ENCODE measurements at regions not wholly inside any gene's neighbourhood (a gene's known extent, or its start where the extent isn't known, plus 50 kb on each side); places are given as distances from the start of the nearest gene placed in this dataset.

DNA sequence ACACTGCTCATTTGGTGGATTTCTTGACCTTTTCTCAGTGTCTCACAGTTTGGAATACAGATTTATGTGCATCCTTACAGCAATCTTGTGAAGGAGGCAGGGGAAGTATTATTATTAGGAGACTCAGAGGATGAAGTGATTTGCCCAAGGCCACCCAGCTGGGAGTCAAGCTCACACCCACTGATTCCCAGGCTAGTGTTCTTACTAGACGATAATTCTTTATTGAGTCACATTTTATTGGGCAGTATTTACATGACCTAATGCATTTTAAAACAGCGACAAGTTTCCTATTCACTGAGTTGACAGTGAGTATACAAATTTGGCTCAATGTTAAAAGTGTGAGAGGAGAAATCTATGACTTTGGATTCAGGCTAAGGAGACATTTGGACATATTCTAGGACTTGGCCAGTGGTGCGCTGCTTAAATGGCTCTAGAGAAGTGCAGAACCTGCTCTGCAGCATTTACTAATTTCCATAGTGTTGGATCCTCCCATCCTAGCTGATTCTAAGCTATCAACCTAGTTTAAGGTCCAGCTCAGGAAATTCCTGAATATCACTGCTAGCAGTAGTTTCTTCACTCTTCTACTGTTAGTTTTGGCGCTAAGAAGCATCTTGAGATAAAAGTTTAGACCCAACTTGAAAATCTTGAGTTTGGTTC is 199.3 kb downstream of the MTX2 start:
- DNase-seq (ENCODE audit: low read depth, low spot score), result no peak

DNA sequence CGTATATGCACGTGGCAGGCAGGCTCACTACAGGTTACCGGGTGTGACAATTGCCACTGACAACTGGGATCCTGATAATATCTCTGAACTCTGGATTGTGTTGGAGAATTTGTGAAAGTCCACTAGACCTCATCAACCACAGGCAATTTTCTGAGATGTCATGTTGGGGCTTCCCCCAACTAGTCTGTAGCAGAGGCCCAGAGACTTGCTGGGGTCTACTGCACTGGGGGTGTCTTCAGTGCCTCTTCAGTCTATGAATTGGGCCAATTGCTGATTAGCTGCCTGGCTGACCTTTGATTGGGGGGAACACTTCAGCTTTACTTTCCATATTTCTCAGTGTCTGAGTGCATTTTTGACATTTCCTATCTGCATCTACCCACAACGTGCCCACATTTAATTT is 201.5 kb downstream of the MTX2 start:
- no peak for DNase-seq (ENCODE audit: low read depth, low spot score)

DNA sequence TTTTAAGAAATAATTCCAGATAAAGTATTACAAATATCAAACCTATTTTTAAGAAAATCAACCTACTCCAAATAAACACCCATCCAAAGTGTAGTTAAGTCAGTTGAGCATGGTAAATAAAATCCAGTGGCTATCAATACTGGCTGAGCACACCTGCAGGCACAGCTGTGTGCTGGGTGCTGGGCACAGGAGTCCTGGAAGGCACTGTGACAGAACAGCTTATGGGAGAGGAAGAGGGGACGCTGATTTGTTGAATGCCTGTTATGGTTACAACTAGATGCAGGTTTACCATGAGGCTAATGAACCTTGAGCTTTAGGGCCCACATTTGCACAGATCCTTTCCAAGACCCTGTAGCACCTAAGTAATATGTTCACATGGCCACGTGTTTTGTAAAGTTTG is 202.7 kb downstream of the MTX2 start:
- DNase-seq (ENCODE audit: low read depth, low spot score), result no peak

DNA sequence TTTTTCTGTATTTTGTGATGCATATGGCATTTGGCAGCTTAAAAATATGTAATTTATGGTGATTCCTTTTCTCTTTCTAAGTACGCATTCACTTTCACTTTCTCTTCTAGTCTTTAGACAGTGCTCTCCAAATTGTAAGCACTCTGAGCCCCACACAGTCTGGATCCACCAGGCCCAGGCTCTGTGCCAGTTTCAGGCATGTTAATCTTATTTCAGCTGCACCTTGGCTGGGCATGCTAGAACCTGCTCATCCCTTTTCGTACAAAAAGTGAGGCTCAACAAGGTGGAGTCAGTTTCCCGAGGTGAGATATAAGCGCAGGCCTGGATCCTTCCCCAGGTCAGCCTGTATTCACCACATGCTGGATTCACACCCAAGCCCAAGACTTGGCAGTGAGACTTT is 203.9 kb downstream of the MTX2 start:
- DNase-seq (ENCODE audit: low read depth, low spot score), result peak; percentile 12

DNA sequence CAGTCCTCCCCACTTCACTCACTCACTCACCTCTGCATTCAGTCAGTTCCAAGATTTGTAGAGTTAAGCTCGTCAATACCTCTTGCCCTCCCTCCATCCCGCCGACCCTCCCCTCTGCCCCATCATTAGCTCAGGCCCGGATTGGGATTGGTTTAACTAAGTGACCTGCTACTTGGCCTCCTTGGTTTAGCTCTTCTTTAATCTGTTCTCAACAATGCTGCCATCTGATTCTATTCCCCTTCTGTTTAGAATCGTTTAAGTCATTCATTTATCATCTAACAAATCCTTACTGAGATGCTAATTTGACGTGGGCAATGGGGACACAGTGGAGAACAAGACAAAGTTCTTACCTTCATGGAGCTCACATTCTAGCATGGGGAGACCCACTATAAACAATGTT is 204.6 kb downstream of the MTX2 start:
- no peak for DNase-seq (ENCODE audit: low read depth, low spot score)

DNA sequence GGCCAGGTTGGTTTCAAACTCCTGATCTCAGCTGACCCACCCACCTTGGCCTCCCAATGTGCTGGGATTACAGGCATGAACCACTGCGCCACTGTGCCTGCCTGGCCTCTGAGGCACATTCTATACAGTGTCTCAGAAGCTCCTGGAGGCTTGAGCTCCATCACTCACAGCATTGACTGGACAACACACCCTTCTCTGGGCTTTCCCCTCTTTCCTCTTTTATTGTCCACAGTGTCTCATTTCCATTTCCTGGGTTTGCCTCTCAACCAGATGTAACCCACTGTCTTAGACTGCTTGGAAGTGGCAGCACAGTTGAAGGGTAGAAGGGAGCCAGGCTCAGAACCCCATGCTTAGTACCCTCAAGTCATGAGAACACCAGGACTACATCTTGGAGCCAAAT is 208.1 kb downstream of the MTX2 start:
- DNase-seq (ENCODE audit: low read depth, low spot score), result no peak

DNA sequence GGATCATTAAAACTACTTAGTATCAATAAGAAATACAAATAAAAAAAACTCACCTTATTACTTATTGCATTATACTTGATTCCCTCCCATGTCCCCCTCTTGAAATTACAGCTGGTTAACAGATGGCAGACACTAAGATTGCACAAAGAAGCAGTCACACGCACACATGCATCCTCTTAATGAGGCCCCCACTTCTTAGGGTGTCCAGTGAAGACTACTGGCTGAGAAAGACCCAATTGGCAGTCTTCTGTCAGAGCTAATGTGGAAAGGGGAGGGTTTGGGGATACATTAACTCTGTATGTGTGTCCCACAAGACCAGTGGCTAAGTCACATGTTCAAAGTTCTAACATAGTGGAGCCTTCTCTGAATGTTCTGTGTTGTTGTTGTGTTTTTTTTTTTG is 210.7 kb downstream of the MTX2 start:
- no peak for DNase-seq (ENCODE audit: low read depth, low spot score)

DNA sequence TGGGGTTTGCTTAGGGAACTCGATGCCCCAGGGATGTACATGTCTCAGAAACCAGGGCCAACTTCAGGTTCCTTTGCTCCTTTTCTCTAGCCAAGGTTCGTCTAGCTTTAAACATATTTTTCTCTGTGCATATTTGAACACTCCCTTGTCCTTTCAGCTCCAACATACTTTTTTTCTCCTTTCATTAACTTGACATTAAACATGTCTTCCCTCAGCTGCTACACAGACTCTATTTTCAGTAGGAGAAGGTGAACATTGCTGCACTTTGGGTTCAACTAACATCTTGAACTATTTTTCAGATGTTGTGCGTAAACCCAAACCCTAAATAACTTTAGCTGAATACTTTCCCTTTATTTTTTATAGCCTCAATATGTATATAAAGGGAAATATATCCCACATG is 212.9 kb downstream of the MTX2 start:
- DNase-seq (ENCODE audit: low read depth, low spot score), result no peak

DNA sequence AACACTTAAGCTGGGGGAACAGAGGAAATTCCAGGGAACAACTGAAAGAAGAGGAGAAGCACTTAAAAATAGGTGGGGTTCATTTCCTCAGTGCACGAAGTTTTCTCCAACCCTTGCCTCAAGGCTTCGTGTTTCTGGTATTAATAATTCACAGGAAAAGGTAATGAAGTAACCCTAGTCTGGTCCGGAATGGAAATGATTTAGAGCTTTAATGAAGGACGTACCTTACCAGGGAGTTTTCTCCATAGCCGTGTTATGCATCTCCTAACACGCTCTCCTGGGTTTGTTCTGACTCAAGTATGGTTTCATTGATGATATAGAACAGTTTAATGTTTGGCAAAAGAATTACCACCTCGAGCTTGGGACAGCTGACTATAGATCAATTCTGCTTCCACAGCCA is 214.2 kb downstream of the MTX2 start:
- DNase-seq (ENCODE audit: low read depth, low spot score), result no peak

DNA sequence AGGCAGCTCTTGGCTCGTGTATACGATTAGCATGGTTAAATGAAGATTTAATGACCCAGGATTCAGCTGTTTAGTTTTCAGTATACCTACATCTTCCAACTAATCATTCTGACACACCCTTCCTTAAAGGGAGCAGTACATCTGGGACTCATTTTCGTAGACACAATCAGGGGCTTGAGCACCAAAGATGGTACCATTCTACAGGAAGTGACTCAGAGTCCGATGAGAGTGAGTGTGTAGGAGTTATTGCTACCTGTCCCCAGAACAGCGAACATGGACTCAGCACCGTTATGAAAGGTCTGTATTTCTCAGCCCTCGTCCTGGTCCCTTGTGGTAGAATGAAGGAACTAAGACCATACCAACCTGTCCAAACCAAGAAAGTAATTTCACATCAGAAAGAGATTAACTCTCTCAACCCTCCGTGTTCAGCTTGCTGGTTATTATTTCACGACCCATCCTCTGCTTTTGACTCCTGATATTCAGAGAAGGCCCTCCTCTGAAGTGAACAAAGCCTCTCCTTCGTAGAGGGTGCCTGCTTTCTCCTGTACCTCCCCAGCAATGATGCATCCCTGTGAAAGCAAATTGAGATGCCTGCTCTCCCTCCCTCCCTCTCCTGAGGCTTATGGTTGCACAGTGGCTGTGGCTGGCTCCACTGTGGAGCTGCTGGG is 214.8 kb downstream of the MTX2 start:
- DNase-seq (ENCODE audit: low read depth, low spot score), result no peak

DNA sequence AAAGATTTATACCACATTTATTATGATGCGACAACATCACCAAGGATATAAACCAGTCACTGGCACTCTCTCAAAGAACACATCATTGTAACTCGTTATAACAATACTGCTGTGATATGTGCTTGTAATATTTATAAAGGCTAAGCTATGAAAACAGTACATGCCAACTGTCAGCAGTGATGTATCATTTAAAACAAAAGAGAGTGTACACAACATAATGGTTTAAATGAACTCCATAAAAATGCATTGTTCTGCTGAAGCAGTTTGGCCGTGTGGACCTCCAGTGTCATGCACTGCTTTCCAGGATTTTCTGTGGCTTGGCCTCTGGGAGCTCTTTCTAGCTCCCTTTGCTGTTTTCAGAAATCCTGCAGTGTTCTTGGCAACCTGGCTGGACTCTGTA is 215.6 kb downstream of the MTX2 start:
- DNase-seq (ENCODE audit: low read depth, low spot score), result peak; percentile 45

DNA sequence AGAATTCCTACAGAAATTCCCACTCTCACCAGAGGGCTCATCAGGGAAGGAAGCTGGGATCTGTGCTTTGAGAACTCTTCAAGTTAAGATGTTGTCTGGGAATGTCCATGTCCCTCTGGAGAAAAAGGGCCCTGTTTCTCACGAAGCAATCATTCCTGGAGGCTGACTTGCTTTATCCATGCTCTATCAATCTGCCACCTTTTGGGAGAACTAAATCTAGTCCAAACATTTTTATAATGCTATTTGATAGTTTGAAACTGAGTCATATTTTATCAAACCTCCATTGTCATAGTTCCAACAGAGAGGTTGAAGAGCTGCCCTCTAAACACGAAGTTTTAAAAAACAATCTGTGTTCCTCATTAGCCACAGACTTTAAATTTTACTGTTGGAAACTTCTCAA is 219.2 kb downstream of the MTX2 start:
- DNase-seq (ENCODE audit: low read depth, low spot score), result no peak

DNA sequence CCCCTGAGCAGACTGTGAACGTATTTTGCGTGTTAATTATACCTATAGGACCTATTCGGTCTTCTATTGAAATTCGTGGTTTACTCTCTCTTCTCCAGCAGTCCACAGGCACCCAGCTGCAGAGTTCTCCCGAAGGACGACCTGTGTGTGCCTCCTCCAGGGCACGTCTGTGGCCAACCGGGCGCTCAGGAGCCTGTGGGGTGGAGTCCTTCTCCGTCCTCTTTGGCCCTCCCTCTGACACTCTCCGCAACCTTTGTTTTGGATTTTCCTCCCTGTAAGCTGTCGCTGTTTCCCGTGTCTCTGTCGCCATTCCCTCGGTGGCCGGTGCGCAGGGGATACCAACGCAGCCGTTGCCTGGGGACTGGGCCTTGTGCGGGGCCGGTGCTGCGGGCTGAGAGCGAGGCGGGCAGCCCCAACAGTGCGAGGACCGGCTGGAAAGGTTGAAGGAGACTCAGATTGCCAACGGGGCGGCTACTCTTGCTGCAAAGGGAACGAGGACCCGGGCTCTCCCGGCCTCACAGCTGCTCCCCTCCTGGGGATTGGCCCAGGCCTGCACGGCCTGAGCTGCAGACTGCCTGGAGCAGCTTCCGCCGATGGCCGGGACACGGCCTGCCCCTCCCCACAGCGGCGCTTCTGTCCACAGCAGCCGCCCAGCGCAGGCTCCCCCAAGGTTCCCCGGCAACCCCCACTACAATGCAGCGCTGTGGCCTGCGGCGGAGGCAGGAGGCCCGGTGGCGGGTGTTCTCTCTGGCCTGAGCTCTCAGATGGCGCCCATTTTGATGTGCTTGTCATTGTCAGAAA is 221.0 kb downstream of the MTX2 start:
- DNase-seq (ENCODE audit: low read depth, low spot score), result peak; percentile 49

DNA sequence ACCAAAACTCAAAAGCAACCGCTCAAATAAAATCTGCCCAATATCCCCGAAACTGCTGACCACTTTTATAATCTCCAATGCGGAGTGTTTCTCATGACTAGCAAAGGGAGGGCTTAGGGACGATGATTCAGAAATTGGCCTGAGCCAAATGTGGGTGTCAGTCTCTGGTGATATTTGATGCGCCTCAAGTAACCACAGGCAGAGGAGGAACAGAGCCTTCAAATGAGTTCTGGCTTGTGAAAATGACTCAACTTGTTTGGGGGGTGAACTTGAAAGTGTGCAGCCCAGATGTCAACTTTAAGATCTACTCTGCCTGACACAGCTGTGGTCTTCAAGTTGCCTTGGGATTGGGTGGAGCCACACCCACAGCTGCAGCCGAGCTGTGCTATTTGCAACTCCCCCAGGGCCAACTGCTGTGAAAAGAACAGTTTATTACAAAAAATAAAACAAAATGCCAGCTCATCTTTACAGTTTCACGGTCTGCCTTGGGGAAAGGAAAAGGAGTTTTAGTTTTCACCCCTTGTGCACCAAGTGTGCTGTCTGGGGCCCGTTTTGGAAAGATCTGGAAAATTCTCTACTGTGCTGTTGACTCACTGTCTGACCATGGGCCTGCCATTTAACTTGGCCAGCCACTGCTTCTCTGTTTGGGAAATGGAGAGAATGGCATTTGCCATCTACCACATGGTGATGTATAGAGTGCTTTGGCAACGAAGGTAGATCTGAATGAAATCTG is 222.1 kb downstream of the MTX2 start:
- DNase-seq (ENCODE audit: low read depth, low spot score), result peak; percentile 83

DNA sequence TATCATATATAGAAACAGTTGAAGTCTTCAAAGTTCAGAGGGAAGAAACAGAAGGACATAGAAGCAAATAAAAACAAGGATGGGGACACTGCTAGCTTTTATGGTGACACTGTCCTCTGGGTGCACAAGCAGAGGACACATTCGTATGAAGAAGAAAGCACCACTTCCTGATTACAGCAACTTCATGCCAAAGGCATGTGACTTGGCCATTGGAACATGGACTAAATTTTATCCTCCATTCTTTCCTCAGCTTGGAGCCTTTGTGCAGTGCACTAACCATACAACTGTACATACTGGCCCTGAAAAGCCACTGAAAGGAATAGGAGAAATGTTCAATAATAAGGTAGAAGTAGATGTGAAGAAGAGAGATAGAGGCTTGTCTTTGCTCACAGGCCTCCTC is 223.3 kb downstream of the MTX2 start:
- DNase-seq (ENCODE audit: low read depth, low spot score), result no peak

DNA sequence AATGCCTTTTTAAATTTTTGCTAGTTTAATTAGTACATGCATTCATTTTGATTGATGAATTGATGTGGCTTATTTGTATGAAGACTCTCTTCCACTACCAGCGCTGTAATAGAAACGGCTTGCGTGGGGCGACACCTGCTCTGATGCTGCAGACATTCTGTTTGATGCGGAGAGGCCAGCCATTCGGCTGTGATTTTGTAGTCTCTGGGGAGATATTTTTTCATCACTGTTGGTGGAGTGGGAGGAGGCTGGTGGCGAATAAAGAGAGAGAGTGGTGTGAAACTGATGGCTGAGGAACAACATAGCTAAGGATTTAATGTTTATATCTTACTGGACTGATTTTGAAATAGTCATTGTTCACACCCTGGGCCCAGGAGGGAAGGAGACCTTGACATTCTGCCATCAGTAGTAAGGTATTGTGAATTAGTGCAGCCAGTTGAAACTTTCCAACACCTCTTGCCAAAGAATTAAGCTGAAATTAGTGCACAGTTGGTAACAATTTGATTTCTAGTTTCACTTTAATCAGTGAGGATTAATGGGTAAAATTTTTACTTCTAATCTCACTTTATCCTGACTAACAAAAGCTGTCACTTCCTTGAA is 224.1 kb downstream of the MTX2 start:
- peak; percentile 34 for DNase-seq (ENCODE audit: low read depth, low spot score)

DNA sequence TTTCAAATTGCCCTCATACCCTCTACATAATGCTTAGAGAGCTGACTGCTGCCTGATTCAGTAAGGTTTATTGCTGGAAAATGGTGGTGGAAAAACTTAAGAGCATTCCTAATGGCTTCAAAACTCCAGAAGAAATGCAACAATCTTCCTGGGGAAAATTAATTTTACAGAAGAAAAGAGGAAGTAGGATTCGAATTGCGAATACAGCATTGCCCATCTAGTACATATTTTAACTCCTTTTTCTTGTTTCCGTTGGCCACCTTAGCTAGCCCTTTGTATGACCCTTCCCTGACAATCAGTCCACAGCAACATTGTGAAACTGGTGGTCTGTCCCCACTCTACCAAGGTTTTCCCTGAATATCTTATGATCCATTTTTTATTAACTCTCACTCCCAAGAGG is 224.7 kb downstream of the MTX2 start:
- DNase-seq (ENCODE audit: low read depth, low spot score), result no peak

DNA sequence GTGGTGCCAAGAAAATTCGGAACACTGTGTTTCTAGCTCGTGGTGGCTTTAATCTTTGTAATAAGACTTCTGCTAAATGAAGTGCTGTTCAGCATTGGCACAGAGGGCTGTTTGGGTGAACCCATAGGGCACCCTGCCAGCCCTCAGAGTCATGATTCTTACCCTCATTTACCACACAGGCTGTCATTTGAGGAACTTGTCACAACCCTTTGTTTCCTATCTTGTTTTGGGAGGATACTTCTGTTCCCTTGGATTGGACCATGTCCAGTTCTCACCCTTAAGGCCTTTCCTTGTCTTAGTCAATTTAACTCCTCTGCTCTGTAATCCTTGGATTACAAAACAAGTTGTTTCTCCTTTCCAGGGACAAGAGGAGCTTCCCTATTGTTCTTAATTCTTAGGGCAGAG is 225.7 kb downstream of the MTX2 start:
- DNase-seq (ENCODE audit: low read depth, low spot score), result peak; percentile 11

DNA sequence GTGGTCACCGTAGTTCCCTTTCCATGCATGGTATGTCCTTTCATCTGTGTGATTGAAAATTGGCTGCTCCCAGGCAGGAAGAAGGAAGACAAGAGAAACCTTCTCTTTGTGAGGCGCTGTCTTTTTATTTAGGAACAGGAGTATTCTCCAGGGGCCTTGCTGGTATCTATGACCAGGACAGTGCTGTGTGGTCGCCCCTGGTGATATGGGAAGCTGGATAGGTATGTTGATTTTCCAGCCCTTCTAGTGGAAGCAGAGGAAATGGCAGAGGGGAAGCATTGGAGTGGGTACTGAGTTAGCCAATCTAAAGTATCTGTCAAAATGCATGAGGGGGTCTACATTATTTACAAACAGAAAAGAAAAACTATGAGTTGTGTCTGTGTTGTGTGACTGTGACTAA is 226.6 kb downstream of the MTX2 start:
- no peak for DNase-seq (ENCODE audit: low read depth, low spot score)

DNA sequence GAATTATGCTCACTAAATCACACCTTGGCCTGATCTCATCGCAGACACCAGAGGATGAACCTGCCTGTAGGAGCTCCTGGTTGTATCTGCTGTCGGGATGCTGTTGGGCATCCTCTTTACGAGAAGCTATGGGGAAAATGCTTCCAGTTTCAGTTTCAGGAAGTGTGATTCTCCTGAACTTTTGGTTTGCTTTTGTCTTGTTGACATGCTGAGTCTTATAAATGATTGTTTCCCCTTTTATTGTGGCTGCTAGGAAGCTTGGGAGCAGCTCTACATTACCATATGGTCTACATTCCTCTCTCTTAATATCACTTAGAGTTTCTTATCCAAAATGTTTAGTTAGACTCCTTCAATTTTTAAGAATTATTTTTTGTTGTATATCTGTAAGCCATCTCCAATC is 227.5 kb downstream of the MTX2 start:
- no peak for DNase-seq (ENCODE audit: low read depth, low spot score)

DNA sequence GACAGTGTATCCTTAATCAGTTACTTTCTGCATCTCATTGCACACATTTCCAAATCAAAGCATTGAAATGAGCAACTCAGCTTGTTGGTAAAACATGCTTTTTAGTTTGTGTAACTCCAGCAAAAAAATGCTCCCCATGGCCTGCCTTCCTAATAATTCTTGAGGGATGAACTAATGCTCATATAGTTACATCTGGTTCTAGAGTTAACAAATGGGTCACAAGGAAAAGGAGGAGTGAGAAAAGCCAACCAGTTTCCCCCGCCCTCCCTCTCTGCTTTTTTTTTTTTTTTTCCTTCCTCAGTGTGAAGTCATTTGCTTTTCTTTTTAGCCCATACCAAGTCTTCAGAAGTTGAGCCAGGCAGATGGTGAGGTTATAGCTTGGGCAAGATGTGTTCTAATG is 231.7 kb downstream of the MTX2 start:
- no peak for DNase-seq (ENCODE audit: low read depth, low spot score)

DNA sequence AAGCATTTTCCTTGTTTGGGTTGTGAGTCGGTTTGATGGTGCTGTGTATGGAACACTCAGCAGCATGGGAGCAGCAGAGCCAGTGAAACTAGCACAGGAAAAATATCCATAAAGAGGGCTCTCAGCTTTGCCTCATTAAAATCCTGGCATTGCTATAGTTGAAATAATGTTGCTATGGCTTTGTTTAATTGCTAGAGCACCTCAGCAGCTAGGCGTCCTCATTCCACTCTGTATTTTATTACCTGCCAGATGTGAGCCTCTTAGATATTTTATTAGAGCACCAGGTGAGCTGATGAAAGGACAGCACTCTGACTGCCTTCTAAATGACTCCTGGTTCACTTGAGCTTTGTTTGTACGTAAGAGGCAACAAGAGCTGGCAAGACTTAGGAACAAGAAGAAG is 232.4 kb downstream of the MTX2 start:
- DNase-seq (ENCODE audit: low read depth, low spot score), result no peak

Data from astrocyte of the hippocampus (primary cell).